SW480 (cell line): ENCODE measurements at regions not wholly inside any gene's neighbourhood (a gene's known extent, or its start where the extent isn't known, plus 50 kb on each side); places are given as distances from the start of the nearest gene placed in this dataset.

ENCODE experiments used
- DNase-seq: peaks from one replicate; pipeline ENCODE4 v3.0.0-alpha.2; 2016; ENCODE audit warnings: low spot score

DNA sequence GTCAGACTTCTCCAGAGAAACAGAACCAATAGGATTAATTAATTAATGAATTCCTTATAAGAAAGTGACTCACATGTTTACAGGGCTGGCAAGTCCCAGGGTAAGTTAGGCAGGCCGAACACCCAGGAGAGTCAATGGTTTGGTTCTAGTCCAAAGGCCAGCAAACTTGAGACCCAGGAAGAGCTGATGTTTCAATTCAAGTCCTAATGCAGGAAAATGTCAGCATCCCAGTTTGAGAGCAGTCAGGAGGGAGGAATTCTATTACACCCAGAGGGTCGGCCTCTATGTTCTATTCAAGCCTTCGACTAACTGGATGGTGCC lies 466.0 kb downstream of the INSC start:
- DNase-seq, result no peak

DNA sequence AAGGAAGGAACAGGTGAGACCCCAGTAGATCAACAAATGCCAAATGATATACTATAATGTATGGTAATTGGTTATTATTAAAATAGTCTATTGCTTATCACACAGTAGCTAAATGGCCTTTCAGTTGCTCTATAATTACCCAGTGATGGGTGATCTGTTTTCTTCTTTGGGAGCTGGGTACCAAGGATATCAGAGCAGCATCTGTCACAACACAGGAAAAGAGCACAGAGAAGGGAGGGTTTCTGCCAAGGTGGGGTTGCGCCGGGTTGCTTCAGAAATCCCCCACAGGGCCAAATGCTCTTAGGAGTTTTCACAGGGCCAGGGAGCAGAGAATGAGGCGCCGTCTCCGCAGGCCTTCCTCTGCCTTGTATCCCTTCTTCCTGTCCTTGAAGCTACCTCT lies 469.4 kb downstream of the INSC start:
- DNase-seq, result no peak

DNA sequence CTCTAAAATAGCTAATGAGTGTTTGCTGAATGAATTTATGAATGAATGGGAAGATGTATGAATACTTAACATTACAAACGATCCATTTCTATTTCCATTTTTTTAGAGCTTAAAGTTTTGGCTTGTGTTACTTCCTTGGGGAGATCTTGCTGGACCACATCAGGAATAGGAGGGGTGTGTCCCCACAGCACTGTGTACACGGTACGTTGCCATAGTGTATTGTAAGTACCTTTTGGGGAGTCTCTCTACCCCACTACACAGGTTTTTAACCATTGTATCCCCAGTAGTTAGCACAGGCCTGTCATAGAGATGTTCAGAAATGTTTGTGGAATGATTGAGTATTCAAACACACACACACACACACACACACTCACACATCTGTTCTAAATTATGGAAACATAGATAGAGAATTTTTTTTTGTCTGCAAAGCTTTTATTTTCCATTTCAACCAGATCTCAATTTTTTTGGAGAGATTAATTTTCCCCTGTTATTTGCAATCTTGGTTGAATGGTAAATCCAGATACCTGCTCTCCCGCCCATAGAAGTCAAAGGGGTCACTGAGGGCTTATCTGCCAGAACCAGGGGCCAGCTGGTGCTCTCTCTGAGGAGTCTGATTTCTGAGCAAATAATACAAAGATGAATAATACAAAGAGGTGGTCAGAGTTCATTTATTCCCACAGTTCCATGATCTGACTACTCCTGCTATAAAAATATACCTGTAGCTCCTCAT lies 471.0 kb downstream of the INSC start:
- no peak for DNase-seq

GRCh38 chr11:15586741-15587473 lies 472.2 kb downstream of the INSC start:
- DNase-seq, result no peak

GRCh38 chr11:15589070-15589626 lies 474.4 kb downstream of the INSC start:
- no peak for DNase-seq

DNA sequence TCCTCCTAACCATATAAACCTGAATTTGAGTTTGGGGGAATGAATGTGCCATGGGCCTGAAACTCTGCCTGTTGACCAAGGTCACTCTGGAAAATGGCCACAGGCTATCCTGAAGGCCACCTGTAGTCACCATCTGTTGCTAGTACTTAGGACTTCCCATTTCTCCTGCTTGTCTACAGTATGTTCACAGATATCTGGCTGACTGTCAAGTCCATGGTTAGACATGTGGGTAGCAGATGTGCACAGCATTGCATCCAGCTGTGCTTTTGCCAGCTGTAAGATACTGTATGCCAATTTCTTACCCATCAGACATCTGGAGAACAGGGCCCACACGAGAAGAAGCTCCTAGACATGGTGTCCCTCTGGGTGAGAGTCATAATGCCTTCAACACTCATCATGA lies 475.4 kb downstream of the INSC start:
- DNase-seq, result no peak

GRCh38 chr11:15591112-15591537 lies 476.4 kb downstream of the INSC start:
- no peak for DNase-seq

DNA sequence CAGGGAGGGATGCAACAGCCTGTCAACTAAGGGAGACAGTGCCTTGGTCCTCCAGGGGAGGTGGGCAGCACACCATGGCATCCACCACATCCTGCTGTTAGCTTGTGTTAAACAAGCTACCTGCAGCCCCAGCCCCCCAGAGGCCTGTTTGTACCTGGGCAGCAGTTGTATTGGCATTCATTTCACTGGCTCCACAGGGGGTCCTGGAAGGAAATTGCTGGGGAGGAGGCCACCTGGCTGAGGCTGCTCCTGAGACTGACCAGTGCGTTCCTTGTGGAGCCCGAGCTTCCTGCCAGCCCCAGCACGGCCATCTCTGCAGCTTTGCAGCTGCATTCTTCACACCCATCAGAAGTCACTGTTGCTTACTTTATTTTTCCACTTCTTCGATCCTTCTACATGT lies 479.9 kb downstream of the INSC start:
- no peak for DNase-seq

DNA sequence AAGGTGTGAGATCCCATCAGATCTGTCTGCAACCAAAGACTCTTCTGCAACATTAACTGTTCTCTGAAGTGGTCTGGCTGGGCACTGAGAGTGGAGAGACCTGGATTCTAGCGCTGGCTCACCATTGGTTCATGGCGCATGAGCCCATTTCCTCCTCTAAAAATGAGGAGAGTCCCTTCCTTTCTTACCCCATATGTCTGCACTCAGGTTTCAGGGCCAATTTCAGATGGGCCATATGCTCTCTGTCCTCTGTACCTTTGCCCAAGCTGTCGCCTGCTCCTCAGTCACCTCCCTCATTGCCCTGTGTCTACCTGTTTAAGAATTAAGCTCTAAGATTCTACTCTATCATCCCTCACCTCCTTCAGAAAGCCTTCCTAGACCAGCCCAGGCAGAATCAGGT lies 484.7 kb downstream of the INSC start:
- DNase-seq, result no peak

DNA sequence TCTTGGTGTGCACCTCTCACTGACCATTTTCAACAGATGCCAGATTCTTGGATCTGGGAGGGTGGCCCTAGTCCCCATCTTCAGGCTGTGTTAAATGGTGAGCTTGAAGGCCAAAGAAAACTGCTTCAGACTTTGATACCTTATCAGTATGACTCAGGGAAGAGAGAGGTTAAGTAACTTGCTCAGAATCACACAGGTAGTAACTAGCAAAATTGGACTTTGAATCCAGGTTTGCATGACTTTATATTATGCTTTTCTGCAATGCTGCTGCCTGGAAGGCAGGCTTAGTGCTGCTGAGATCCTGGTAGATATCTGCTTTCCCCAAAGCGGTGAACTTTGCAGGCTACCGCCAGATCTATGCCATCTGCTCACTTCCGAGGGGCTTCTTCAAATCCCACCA lies 487.3 kb downstream of the INSC start:
- no peak for DNase-seq

- no peak for DNase-seq
Observed at GRCh38 chr11:15602785-15603567, 488.3 kb downstream of the INSC start.

GRCh38 chr11:15605094-15605493 lies 490.4 kb downstream of the INSC start:
- no peak for DNase-seq

GRCh38 chr11:15607361-15608036 lies 492.8 kb downstream of the INSC start:
- DNase-seq, result no peak

DNA sequence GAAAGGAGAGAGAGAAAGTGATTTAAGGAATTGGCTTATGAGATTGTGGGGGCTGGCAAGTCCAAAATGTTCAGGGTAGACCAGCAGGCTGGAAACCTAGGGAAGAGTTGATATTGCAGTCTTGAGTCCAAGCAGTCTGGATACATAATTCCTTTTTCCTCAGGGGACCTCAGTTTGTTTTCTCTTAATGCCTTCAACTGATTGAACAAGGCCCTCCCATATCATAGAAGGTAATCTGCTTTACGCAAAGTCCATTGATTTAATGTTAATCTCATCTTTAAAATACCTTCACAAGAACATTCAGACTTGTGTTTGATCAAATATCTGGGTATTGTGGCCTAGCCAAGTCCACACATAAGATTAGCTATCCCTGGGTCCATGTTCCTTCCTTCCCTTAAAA lies 494.7 kb downstream of the INSC start:
- DNase-seq, result no peak

GRCh38 chr11:15610881-15611280 lies 496.2 kb downstream of the INSC start:
- no peak for DNase-seq

- DNase-seq, result no peak
Observed at GRCh38 chr11:15613251-15613650, 498.5 kb downstream of the INSC start.

DNA sequence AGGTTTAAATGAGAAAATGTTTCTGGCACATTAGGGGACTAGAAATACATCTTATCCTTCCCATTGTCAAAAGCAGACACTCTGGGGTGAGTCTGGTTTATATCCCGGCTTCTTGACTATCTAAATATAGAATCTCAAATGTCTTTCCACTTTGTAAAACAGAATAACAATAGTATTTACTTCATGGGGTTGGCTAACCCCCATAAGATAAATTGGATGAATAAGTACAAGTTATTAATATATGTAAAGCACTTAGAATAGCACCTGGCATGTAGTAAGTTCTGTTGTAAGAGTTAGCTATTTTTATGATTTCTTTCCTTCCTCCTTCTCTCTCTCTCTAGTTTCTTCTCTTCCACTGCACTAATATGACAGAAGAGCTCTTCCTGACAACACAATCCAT lies 499.1 kb downstream of the INSC start:
- no peak for DNase-seq

GRCh38 chr11:15615398-15616096 lies 500.8 kb downstream of the INSC start:
- DNase-seq, result no peak

DNA sequence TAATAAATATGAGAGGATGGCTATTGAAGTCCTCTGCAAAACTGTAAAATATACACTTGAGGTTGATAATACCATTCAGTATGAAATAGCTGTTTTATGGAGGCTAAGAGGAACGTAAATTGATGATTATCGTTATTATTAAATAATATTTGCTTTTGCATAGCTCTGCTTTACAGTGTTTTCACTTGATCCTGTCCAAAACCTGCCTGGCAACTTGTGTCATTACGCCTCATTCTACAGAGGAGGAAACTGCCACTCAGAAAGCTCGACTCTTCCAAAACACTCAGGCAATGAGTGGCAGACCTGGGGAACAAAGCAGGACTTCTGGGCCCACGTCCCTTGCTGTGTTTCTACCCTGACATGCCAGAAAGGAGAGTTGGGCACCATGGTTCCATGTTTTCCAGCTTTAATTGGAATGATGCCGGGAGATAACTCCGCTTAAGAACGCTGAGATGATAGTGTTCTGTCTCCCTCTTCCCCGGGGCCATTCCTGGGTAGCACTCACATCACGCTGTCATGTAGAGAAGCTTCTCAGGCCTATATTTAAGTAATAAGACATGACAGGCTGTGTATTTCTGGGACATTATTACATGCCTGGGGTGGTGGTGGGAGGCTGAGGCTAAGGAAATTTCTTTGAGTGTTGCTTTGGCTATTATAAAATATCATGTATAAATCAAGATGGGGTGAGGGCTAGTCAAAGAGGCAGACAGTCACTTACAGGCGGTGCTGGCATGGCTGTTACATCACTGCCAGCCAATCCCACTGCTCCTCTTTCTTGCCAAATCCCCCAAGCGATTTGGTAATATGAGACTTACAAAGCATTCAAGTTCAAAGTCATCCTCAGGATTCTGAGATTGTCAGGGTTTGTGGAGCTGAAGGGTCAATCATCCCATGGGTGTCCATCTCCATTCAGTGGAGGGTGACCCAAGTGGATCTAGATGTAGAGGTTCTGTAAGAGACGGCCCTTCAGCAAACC lies 501.7 kb downstream of the INSC start:
- no peak for DNase-seq

DNA sequence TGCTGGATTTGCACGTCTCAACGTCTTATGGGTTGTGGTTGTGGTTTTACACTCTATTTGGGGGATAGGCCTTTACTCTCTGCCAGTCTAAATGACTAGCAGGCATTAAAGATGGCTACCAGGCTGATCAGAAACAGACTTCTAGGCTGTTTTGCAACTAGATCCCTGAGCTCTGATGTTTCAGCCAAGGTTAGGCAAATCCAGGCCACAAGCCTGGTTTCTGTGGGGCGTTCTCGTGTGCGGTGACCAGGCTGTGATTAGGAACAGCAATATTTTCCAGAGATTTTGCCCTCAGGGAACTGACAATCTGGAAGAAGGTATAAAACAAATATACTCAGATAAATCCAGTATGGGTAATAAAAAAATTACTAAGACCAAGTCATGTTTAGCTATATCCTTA lies 502.4 kb downstream of the INSC start:
- DNase-seq, result no peak
